T-cell (primary cell): ENCODE measurements at regions not wholly inside any gene's neighbourhood (a gene's known extent, or its start where the extent isn't known, plus 50 kb on each side); places are given as distances from the start of the nearest gene placed in this dataset.

Experiments
- ATAC-seq, 4 experiments: fragments of 200-7000 bp in 3 of 4; fragments of 150-1000 bp in 1 of 4; cut with Tn5 transposase; replicated peaks in 1 of 4; 1 replicate in 3 of 4; 2 replicates in 1 of 4; pipeline ENCODE4 v1.10.0; 2021; ENCODE audit warnings: moderate library complexity in 3 of 4, mild to moderate bottlenecking in 2 of 4, moderate number of reproducible peaks in 1 of 4
- CTCF ChIA-PET, 2 donors: fragments of 300-600 bp; sonication (Branson Sonifier 250); formaldehyde crosslinking; loops; one replicate each; lab custom pipeline; 2022; ENCODE audit warnings: antibody characterized with exemption in 2 of 2; lab: Charles Lee
- POLR2A ChIA-PET, 2 donors: fragments of 300-600 bp; sonication (Branson Sonifier 250); formaldehyde crosslinking; loops; one replicate each; lab custom pipeline; 2022; ENCODE audit warnings: antibody characterized with exemption in 2 of 2; lab: Charles Lee
- DNase-seq, 35 experiments: peaks; one replicate each; pipeline versions ENCODE4 v3.0.0 to v3.0.0-alpha.2; 2013 to 2023
- H3K27ac ChIP-seq: one replicate; pipeline ENCODE4 v1.5.1; 2013; ENCODE audit warnings: low read length
- H3K27me3 ChIP-seq, 2 experiments: replicated peaks in 1 of 2; 1 replicate in 1 of 2; 2 replicates in 1 of 2; pipeline versions ENCODE4 v1.6.1 to v1.7.0; 2013; ENCODE audit warnings: low read length in 1 of 2, mixed read lengths in 1 of 2; ENCODE audit not compliant: control insufficient read depth in 2 of 2, insufficient read depth in 2 of 2; ENCODE audit errors: extremely low read depth in 1 of 2
- H3K36me3 ChIP-seq, 2 donors: 1 replicate in 1 of 2; 2 replicates in 1 of 2; pipeline versions ENCODE4 v1.6.1 to v1.7.0; 2013; ENCODE audit warnings: low read length in 1 of 2; ENCODE audit not compliant: control insufficient read depth in 2 of 2, insufficient read depth in 1 of 2; ENCODE audit errors: extremely low read depth in 1 of 2
- H3K4me1 ChIP-seq, 2 experiments: 1 replicate in 1 of 2; 2 replicates in 1 of 2; pipeline versions ENCODE4 v1.6.1 to v1.7.0; 2013; ENCODE audit warnings: low read length in 2 of 2, mixed read lengths in 1 of 2; ENCODE audit not compliant: insufficient read depth in 2 of 2, control insufficient read depth in 1 of 2; ENCODE audit errors: extremely low read depth in 1 of 2
- H3K4me3 ChIP-seq, 2 donors: 1 replicate in 1 of 2; 2 replicates in 1 of 2; pipeline versions ENCODE4 v1.5.1 to v1.7.0; 2013; ENCODE audit warnings: mild to moderate bottlenecking in 2 of 2, low read length in 1 of 2, moderate library complexity in 1 of 2; ENCODE audit not compliant: control insufficient read depth in 1 of 2; ENCODE audit errors: extremely low read depth in 1 of 2
- H3K9me3 ChIP-seq: 2 replicates; pipeline ENCODE4 v1.7.0; 2013
- H3K27ac Mint-ChIP-seq, 2 donors: one replicate each; pipeline ENCODE4 v1.8.0; 2020 to 2021; ENCODE audit warnings: mild to moderate bottlenecking in 2 of 2, mixed read lengths in 2 of 2
- H3K27me3 Mint-ChIP-seq, 2 donors: one replicate each; pipeline ENCODE4 v1.8.0; 2021 to 2022; ENCODE audit warnings: mixed read lengths in 2 of 2
- H3K36me3 Mint-ChIP-seq: one replicate; pipeline ENCODE4 v1.8.0; 2021; ENCODE audit warnings: mixed read lengths
- H3K4me1 Mint-ChIP-seq, 3 donors: one replicate each; pipeline ENCODE4 v1.8.0; 2020 to 2022; ENCODE audit warnings: mixed read lengths in 3 of 3, mild to moderate bottlenecking in 1 of 3
- H3K4me3 Mint-ChIP-seq, 3 donors: one replicate each; pipeline ENCODE4 v1.8.0; 2020 to 2022; ENCODE audit warnings: mild to moderate bottlenecking in 3 of 3, mixed read lengths in 3 of 3, moderate library complexity in 3 of 3
- H3K9me3 Mint-ChIP-seq, 3 donors: one replicate each; pipeline ENCODE4 v1.8.0; 2020 to 2022; ENCODE audit warnings: mixed read lengths in 3 of 3
- WGBS: methylation state at CpG from one replicate; pipeline ENCODE4 v1.1.5; 2013; ENCODE audit warnings: missing lambda C conversion rate; ENCODE audit not compliant: insufficient coverage; 5-methylcytosine and 5-hydroxymethylcytosine counted together

DNA sequence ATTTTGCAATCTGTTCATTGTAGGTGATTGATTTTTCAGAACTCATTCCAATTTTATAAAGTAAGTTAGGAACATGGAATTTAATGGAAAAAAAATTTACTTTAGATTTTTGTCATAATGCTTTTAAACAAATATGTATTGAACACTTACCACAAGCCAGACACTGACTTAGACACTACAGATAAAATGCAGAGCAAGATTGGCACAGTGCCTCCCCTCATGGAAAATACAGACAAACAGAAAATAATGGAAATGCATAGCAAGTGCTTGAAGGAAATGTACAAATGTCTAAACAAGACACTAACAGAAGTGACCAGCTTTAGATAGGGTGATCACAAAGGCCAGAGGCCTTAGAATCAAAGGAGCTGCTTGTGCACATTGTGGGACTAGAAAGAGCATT is 260.5 kb upstream of the ADGRL2 start:
- Mint-ChIP-seq H3K4me1 (no peaks in the 10 kb centered on the region), H3K27ac (no peak overlapping the region), H3K4me3 (no peak overlapping the region)

DNA sequence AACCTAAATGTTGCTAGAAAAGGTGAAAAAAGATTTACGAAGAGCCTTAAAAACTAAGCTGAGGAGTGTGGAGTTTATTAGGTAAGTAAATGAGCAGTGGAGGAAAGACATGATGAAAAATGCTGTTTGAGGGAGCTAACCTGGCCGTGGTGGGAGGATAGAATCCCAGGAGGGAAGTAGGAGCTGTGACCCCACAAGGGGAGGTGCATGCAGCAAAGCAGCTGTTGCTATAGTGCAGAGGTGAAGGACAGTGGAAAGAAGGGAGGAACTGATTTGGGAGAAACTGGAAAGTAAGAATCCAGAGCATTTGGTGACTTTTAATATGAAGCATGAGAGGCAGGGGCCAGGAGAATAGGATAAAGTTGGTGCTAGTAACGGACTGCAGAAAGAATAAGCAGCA is 271.7 kb upstream of the ADGRL2 start:
- H3K9me3 ChIP-seq: no peaks in the 10 kb centered on the region
- no peak overlapping the region for H3K27ac ChIP-seq
- ChIA-PET POLR2A (no interaction called here), CTCF (no interaction called here)
- H3K27ac Mint-ChIP-seq: no peak overlapping the region
- DNase-seq: no peak
- no peak overlapping the region for H3K4me3 Mint-ChIP-seq
- H3K4me3 ChIP-seq: no peak overlapping the region
- no peaks in the 10 kb centered on the region for H3K4me1 ChIP-seq
- H3K4me1 Mint-ChIP-seq: no peaks in the 10 kb centered on the region
- H3K9me3 Mint-ChIP-seq: no peaks in the 10 kb centered on the region
- no peaks in the 10 kb centered on the region for H3K36me3 Mint-ChIP-seq
- no peaks in the 10 kb centered on the region for H3K27me3 Mint-ChIP-seq
- no peaks in the 10 kb centered on the region for H3K36me3 ChIP-seq
- no peaks in the 10 kb centered on the region for H3K27me3 ChIP-seq
- no peak for ATAC-seq
- WGBS: 84% methylated on average over 3 of the region's 3 CpGs

More for the DNA sequence above, 260.5 kb upstream of the ADGRL2 start:
- H3K4me3 ChIP-seq: no peak overlapping the region
- Mint-ChIP-seq H3K27me3 (no peaks in the 10 kb centered on the region), H3K9me3 (peaks cover 0 to 8% (median 0%) of the 10 kb centered on the region in 3 donors), H3K36me3 (no peaks in the 10 kb centered on the region)
- DNase-seq (no peak), ATAC-seq (no peak)
- ChIA-PET POLR2A (no interaction called here), CTCF (no interaction called here)
- H3K36me3 ChIP-seq: no peaks in the 10 kb centered on the region
- no peak overlapping the region for H3K27ac ChIP-seq
- no peaks in the 10 kb centered on the region for H3K4me1 ChIP-seq
- H3K9me3 ChIP-seq: no peaks in the 10 kb centered on the region
- no peaks in the 10 kb centered on the region for H3K27me3 ChIP-seq

DNA sequence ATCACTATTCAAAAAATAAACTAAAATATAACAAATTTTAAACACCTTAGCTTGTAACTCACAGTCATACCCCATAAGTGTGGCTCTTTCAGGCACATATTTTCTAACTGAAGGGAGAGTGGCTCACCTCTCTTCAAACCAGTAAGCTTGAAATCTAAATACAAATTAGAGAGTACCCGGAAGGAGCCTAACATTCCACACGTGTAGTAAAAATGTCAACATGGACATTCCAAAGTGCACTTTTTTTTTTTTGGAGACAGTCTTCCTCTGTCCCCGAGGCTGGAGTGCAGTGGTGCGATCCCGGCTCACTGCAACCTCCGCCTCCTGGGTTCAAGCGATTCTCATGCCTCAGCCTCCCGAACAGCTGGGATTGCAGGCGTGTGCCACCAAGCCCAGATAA is 275.6 kb upstream of the ADGRL2 start:
- CTCF ChIA-PET: no interaction called here
- no peak overlapping the region for H3K4me3 ChIP-seq
- H3K36me3 ChIP-seq: no peaks in the 10 kb centered on the region
- POLR2A ChIA-PET: no interaction called here
- ATAC-seq (no peak), DNase-seq (no peak)
- H3K27ac ChIP-seq: no peak overlapping the region
- H3K9me3 ChIP-seq: no peaks in the 10 kb centered on the region
- Mint-ChIP-seq H3K27ac (no peak overlapping the region), H3K4me1 (no peaks in the 10 kb centered on the region), H3K9me3 (no peaks in the 10 kb centered on the region), H3K27me3 (no peaks in the 10 kb centered on the region), H3K4me3 (no peak overlapping the region), H3K36me3 (no peaks in the 10 kb centered on the region)
- WGBS: 93% methylated on average over 5 of the region's 9 CpGs
- H3K27me3 ChIP-seq: no peaks in the 10 kb centered on the region
- H3K4me1 ChIP-seq: no peaks in the 10 kb centered on the region

DNA sequence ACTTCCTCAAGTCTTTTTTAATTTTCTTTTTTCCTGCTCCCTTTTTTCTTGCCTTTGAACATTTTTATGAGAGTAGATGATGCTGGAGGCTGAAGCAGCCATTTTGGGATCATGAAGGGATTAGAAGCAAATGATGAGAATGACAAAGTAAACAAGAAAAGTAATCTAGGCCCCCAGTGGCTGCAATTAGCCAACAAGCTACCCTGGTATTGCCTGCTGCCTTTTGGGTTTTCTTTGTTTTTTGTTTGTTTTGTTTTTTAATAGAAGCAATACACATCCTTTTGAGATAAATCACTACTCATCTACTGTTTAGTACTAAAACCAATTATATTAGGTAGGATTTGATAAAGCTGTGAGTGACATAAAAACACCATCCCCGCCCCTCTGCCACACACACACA is 280.7 kb upstream of the ADGRL2 start:
- no peaks in the 10 kb centered on the region for H3K4me1 Mint-ChIP-seq
- Histone ChIP-seq H3K36me3 (no peaks in the 10 kb centered on the region), H3K4me3 (no peak overlapping the region), H3K27me3 (no peaks in the 10 kb centered on the region), H3K9me3 (no peaks in the 10 kb centered on the region), H3K4me1 (no peaks in the 10 kb centered on the region), H3K27ac (no peak overlapping the region)
- peaks cover 0 to 5% of the 10 kb centered on the region in 2 donors for H3K27me3 Mint-ChIP-seq
- POLR2A ChIA-PET: no interaction called here
- DNase-seq (no peak), ATAC-seq (no peak)
- H3K27ac Mint-ChIP-seq: no peak overlapping the region
- H3K36me3 Mint-ChIP-seq: no peaks in the 10 kb centered on the region
- WGBS: no CpG with 5 or more reads among the region's 1 CpG
- CTCF ChIA-PET: no interaction called here
- H3K9me3 Mint-ChIP-seq: no peaks in the 10 kb centered on the region
- no peak overlapping the region for H3K4me3 Mint-ChIP-seq

DNA sequence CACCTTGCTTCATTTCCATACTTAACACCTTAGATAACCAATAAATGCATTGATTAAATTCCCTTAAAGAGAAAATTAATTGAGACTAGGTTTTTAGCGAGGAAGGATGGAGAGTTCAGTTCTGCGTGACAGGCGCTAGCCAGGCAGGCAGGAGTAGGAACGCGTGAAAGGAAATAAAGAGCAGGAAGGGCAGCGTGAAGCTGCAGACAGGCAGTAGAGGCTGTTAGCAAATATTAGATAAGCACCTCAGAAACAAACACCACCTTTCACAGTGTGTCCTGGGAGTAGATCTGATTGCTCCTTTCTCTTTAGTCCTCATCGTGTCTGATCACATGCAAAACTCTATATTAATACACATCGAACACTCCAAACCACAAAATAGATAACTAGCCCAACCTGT is 282.7 kb upstream of the ADGRL2 start:
- Histone ChIP-seq H3K27ac (no peak overlapping the region), H3K4me1 (no peaks in the 10 kb centered on the region), H3K4me3 (no peak overlapping the region), H3K9me3 (no peaks in the 10 kb centered on the region), H3K36me3 (no peaks in the 10 kb centered on the region), H3K27me3 (no peaks in the 10 kb centered on the region)
- ATAC-seq: no peak
- POLR2A ChIA-PET: no interaction called here
- Mint-ChIP-seq H3K36me3 (no peaks in the 10 kb centered on the region), H3K27me3 (peaks cover 0 to 5% of the 10 kb centered on the region in 2 donors), H3K4me3 (no peak overlapping the region), H3K4me1 (no peaks in the 10 kb centered on the region), H3K27ac (no peak overlapping the region), H3K9me3 (no peaks in the 10 kb centered on the region)
- no CpG with 5 or more reads among the region's 8 CpGs for WGBS
- CTCF ChIA-PET: interaction anchor here in 1 of 2 donors (0.6 kb wide), 1 partner anchor 1211 kb away, joined by 4 read pairs; no protein-coding TSS in a partner anchor
- DNase-seq: no peak

DNA sequence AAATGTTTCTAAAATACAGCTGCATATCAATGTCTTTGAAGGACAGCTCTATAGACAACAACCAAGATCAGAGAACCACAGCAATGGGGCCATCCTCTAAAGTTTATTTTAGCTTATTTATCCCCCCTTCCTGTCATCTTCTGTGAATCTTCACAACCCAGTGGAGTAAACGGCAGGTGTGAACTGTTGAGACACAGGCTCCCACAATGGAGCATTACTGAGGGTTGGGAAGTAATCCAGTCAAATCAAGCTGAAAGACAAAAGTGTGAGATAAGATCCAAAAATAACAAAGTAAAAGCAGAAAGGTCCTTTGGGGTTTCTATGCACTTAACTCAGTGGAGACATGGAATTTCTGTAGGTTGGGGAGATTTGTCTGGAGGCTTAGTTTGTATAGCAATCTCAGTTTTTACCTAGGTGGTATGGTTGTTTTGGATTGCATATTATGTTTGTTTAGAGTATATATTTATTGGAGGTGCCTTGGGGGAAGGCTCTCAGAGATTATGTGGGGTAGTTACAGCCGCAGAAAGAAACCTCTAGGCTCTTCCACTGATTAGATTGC is 286.9 kb upstream of the ADGRL2 start:
- H3K4me3 Mint-ChIP-seq: no peak overlapping the region
- no peaks in the 10 kb centered on the region for H3K9me3 ChIP-seq
- ChIA-PET CTCF (no interaction called here), POLR2A (no interaction called here)
- H3K27ac Mint-ChIP-seq: no peak overlapping the region
- H3K27me3 ChIP-seq: no peaks in the 10 kb centered on the region
- H3K4me1 Mint-ChIP-seq: no peaks in the 10 kb centered on the region
- H3K4me3 ChIP-seq: no peak overlapping the region
- WGBS: no CpG with 5 or more reads among the region's 2 CpGs
- no peak overlapping the region for H3K27ac ChIP-seq
- H3K27me3 Mint-ChIP-seq: peaks cover 0 to 5% of the 10 kb centered on the region in 2 donors
- peaks cover 0 to 2% (median 2%) of the 10 kb centered on the region in 3 donors for H3K9me3 Mint-ChIP-seq
- DNase-seq (no peak), ATAC-seq (no peak)
- no peaks in the 10 kb centered on the region for H3K36me3 Mint-ChIP-seq
- H3K36me3 ChIP-seq: no peaks in the 10 kb centered on the region
- no peaks in the 10 kb centered on the region for H3K4me1 ChIP-seq
